GM18498 (cell line): ENCODE measurements at regions not wholly inside any gene's neighbourhood (a gene's known extent, or its start where the extent isn't known, plus 50 kb on each side); places are given as distances from the start of the nearest gene placed in this dataset.
"Not testable (repeated sequence)": the region's sequence is repeated elsewhere in the genome, so short reads cannot be mapped to it uniquely, and the experiment has no call there.

Source experiments
- ATAC-seq: cut with Tn5 transposase; IDR thresholded peaks from one replicate; pipeline ENCODE4 v1.9.1; 2021; ENCODE audit warnings: mild to moderate bottlenecking, moderate library complexity; ENCODE audit not compliant: unreplicated experiment

- ATAC-seq = no peak
Observed at GRCh38 chr11:25159341-25159740, 662.5 kb downstream of the LUZP2 start.

- ATAC-seq = no peak
Observed at GRCh38 chr11:25163421-25163820, 666.6 kb downstream of the LUZP2 start.

GRCh38 chr11:25180187-25180586 lies 683.3 kb downstream of the LUZP2 start:
- ATAC-seq = no peak

GRCh38 chr11:25183411-25183810 lies 686.6 kb downstream of the LUZP2 start:
- ATAC-seq = no peak

- no peak for ATAC-seq
Observed at GRCh38 chr11:25197515-25197914, 700.7 kb downstream of the LUZP2 start.

- ATAC-seq = no peak
Observed at GRCh38 chr11:25198704-25199103, 701.9 kb downstream of the LUZP2 start.

GRCh38 chr11:25200925-25201324 lies 704.1 kb downstream of the LUZP2 start:
- ATAC-seq = no peak

- no peak for ATAC-seq
Observed at GRCh38 chr11:25206762-25207161, 709.9 kb downstream of the LUZP2 start.

- ATAC-seq = no peak
Observed at GRCh38 chr11:25211635-25212254, 714.9 kb downstream of the LUZP2 start.

- no peak for ATAC-seq
Observed at GRCh38 chr11:25214535-25215176, 717.8 kb downstream of the LUZP2 start.

GRCh38 chr11:25218036-25218435 lies 721.2 kb downstream of the LUZP2 start:
- ATAC-seq = no peak

- ATAC-seq = no peak
Observed at GRCh38 chr11:25225078-25225477, 728.2 kb downstream of the LUZP2 start.

GRCh38 chr11:25242928-25243327 lies 746.1 kb downstream of the LUZP2 start:
- no peak for ATAC-seq

GRCh38 chr11:25244126-25244525 lies 747.3 kb downstream of the LUZP2 start:
- ATAC-seq = no peak

- ATAC-seq = no peak
Observed at GRCh38 chr11:25247336-25247735, 750.5 kb downstream of the LUZP2 start.

GRCh38 chr11:25252854-25253253 lies 756.0 kb downstream of the LUZP2 start:
- ATAC-seq = no peak

GRCh38 chr11:25263861-25264260 lies 767.0 kb downstream of the LUZP2 start:
- ATAC-seq = not testable (repeated sequence)

- no peak for ATAC-seq
Observed at GRCh38 chr11:25271301-25271700, 774.4 kb downstream of the LUZP2 start.

- no peak for ATAC-seq
Observed at GRCh38 chr11:25272214-25272613, 775.4 kb downstream of the LUZP2 start.

GRCh38 chr11:25280821-25281220 lies 784.0 kb downstream of the LUZP2 start:
- ATAC-seq = not testable (repeated sequence)

- ATAC-seq = no peak
Observed at GRCh38 chr11:25293166-25293565, 796.3 kb downstream of the LUZP2 start.

- no peak for ATAC-seq
Observed at GRCh38 chr11:25298450-25298849, 801.6 kb downstream of the LUZP2 start.

GRCh38 chr11:25309818-25310217 lies 813.0 kb downstream of the LUZP2 start:
- no peak for ATAC-seq
